ENCODE measurements at regions not wholly inside any gene's neighbourhood (a gene's known extent, or its start where the extent isn't known, plus 50 kb on each side); places are given as distances from the start of the nearest gene placed in this dataset.

GRCh38 chr2:180520921-180521581 lies 459.4 kb upstream of the UBE2E3 start:
- 0% methylated on average over 1 of the region's 4 CpGs for WGBS (ENCODE audit: insufficient coverage, low lambda C conversion rate)
- H3K9me3 ChIP-seq (ENCODE audit: control insufficient read depth, low read depth, low read length) = no peaks in the 10 kb centered on the region
- DNase-seq = no peak

DNA sequence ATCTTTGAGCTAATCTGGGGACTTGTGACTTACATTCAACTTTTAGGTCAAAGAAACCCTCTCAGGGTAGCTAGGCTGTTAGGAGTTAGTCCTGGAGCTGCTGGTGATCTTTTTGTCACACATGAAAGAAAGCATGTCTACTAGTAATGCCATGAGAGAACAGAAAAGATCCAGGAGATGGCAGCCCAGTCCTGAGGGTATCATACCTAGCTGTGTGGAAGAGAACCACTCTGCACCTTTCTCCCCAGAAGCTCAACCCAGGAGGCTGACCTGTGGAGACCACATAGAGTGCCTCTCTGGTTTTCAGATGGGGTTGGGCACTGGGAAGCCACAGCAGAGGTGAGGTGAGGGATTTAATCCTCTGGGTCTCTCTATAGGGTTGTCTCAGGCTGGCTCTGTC lies 460.2 kb upstream of the UBE2E3 start:
- H3K4me1 ChIP-seq (ENCODE audit: control insufficient read depth, insufficient read depth, low read length) = no peaks in the 10 kb centered on the region
- no peak overlapping the region for H3K27ac ChIP-seq (ENCODE audit: low read length)
- DNase-seq = peak in 1 of 2 donors; percentile 7
- no peaks in the 10 kb centered on the region for H3K27me3 ChIP-seq (ENCODE audit: control insufficient read depth, insufficient read depth, low read length)
- no peaks in the 10 kb centered on the region for H3K9me3 ChIP-seq (ENCODE audit: control insufficient read depth, low read depth, low read length)
- H3K36me3 ChIP-seq (ENCODE audit: control insufficient read depth, insufficient read depth, low read length) = no peaks in the 10 kb centered on the region
- H3K4me3 ChIP-seq (ENCODE audit: low read length) = no peak overlapping the region

More at GRCh38 chr2:180520921-180521581, 459.4 kb upstream of the UBE2E3 start:
- Histone ChIP-seq H3K4me1 (ENCODE audit: control insufficient read depth, insufficient read depth, low read length) (no peaks in the 10 kb centered on the region), H3K27ac (ENCODE audit: low read length) (no peak overlapping the region), H3K4me3 (ENCODE audit: low read length) (no peak overlapping the region), H3K36me3 (ENCODE audit: control insufficient read depth, insufficient read depth, low read length) (no peaks in the 10 kb centered on the region), H3K27me3 (ENCODE audit: control insufficient read depth, insufficient read depth, low read length) (no peaks in the 10 kb centered on the region)

GRCh38 chr2:180519276-180519675 lies 461.1 kb upstream of the UBE2E3 start:
- DNase-seq = no peak
- no peaks in the 10 kb centered on the region for H3K27me3 ChIP-seq (ENCODE audit: control insufficient read depth, insufficient read depth, low read length)
- no peak overlapping the region for H3K4me3 ChIP-seq (ENCODE audit: low read length)
- no peak overlapping the region for H3K27ac ChIP-seq (ENCODE audit: low read length)
- no peaks in the 10 kb centered on the region for H3K4me1 ChIP-seq (ENCODE audit: control insufficient read depth, insufficient read depth, low read length)
- H3K36me3 ChIP-seq (ENCODE audit: control insufficient read depth, insufficient read depth, low read length) = no peaks in the 10 kb centered on the region
- no peaks in the 10 kb centered on the region for H3K9me3 ChIP-seq (ENCODE audit: control insufficient read depth, low read depth, low read length)

GRCh38 chr2:180516232-180516631 lies 464.2 kb upstream of the UBE2E3 start:
- WGBS (ENCODE audit: insufficient coverage, low lambda C conversion rate) = no CpG with 5 or more reads among the region's 2 CpGs

GRCh38 chr2:180513389-180513788 lies 467.0 kb upstream of the UBE2E3 start:
- WGBS (ENCODE audit: insufficient coverage, low lambda C conversion rate) = no CpG with 5 or more reads among the region's 1 CpG
- Histone ChIP-seq H3K27me3 (ENCODE audit: control insufficient read depth, insufficient read depth, low read length) (no peaks in the 10 kb centered on the region), H3K27ac (ENCODE audit: low read length) (no peak overlapping the region)

More at GRCh38 chr2:180516232-180516631, 464.2 kb upstream of the UBE2E3 start:
- no peaks in the 10 kb centered on the region for H3K4me1 ChIP-seq (ENCODE audit: control insufficient read depth, insufficient read depth, low read length)
- H3K27ac ChIP-seq (ENCODE audit: low read length) = no peak overlapping the region
- H3K4me3 ChIP-seq (ENCODE audit: low read length) = no peak overlapping the region
- H3K27me3 ChIP-seq (ENCODE audit: control insufficient read depth, insufficient read depth, low read length) = no peaks in the 10 kb centered on the region
- H3K36me3 ChIP-seq (ENCODE audit: control insufficient read depth, insufficient read depth, low read length) = no peaks in the 10 kb centered on the region
- DNase-seq = no peak
- H3K9me3 ChIP-seq (ENCODE audit: control insufficient read depth, low read depth, low read length) = no peaks in the 10 kb centered on the region

GRCh38 chr2:180508458-180508857 lies 471.9 kb upstream of the UBE2E3 start:
- Histone ChIP-seq H3K27me3 (ENCODE audit: control insufficient read depth, insufficient read depth, low read length) (no peaks in the 10 kb centered on the region), H3K9me3 (ENCODE audit: control insufficient read depth, low read depth, low read length) (no peaks in the 10 kb centered on the region), H3K4me1 (ENCODE audit: control insufficient read depth, insufficient read depth, low read length) (no peaks in the 10 kb centered on the region), H3K4me3 (ENCODE audit: low read length) (no peak overlapping the region), H3K27ac (ENCODE audit: low read length) (no peak overlapping the region), H3K36me3 (ENCODE audit: control insufficient read depth, insufficient read depth, low read length) (no peaks in the 10 kb centered on the region)
- no peak for DNase-seq
- no CpG with 5 or more reads among the region's 2 CpGs for WGBS (ENCODE audit: insufficient coverage, low lambda C conversion rate)

More at GRCh38 chr2:180513389-180513788, 467.0 kb upstream of the UBE2E3 start:
- DNase-seq = no peak
- no peaks in the 10 kb centered on the region for H3K9me3 ChIP-seq (ENCODE audit: control insufficient read depth, low read depth, low read length)
- no peaks in the 10 kb centered on the region for H3K36me3 ChIP-seq (ENCODE audit: control insufficient read depth, insufficient read depth, low read length)
- no peaks in the 10 kb centered on the region for H3K4me1 ChIP-seq (ENCODE audit: control insufficient read depth, insufficient read depth, low read length)
- no peak overlapping the region for H3K4me3 ChIP-seq (ENCODE audit: low read length)

- H3K36me3 ChIP-seq (ENCODE audit: control insufficient read depth, insufficient read depth, low read length) = no peaks in the 10 kb centered on the region
- no peak overlapping the region for H3K27ac ChIP-seq (ENCODE audit: low read length)
- no peaks in the 10 kb centered on the region for H3K27me3 ChIP-seq (ENCODE audit: control insufficient read depth, insufficient read depth, low read length)
- no peaks in the 10 kb centered on the region for H3K9me3 ChIP-seq (ENCODE audit: control insufficient read depth, low read depth, low read length)
- DNase-seq = no peak
- no peaks in the 10 kb centered on the region for H3K4me1 ChIP-seq (ENCODE audit: control insufficient read depth, insufficient read depth, low read length)
- 80% methylated on average over 1 of the region's 2 CpGs for WGBS (ENCODE audit: insufficient coverage, low lambda C conversion rate)
- no peak overlapping the region for H3K4me3 ChIP-seq (ENCODE audit: low read length)
Measured at GRCh38 chr2:180507028-180507427, 473.4 kb upstream of the UBE2E3 start.

DNA sequence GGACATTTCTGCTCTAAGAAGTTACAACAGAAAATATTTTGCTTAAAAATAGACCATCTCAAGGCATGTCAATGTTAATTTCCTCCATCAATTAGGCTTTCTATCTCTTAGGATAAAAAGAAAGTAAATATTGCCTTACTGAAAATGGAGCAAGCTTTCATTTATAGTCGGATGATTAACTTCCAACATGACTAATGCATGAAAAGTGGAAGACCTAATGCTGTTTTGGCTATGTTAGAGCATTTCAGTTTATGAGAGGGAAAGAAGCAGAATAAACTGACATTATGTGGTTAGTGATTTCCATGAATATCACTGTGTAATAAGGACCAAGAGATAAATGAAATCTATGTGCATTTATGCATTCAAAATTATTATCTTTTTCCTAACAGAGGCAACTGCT lies 475.2 kb upstream of the UBE2E3 start:
- WGBS (ENCODE audit: insufficient coverage, low lambda C conversion rate) = 40% methylated on average over 1 of the region's 1 CpG
- no peaks in the 10 kb centered on the region for H3K27me3 ChIP-seq (ENCODE audit: control insufficient read depth, insufficient read depth, low read length)
- no peak overlapping the region for H3K27ac ChIP-seq (ENCODE audit: low read length)
- no peaks in the 10 kb centered on the region for H3K36me3 ChIP-seq (ENCODE audit: control insufficient read depth, insufficient read depth, low read length)
- no peaks in the 10 kb centered on the region for H3K9me3 ChIP-seq (ENCODE audit: control insufficient read depth, low read depth, low read length)
- H3K4me3 ChIP-seq (ENCODE audit: low read length) = no peak overlapping the region
- H3K4me1 ChIP-seq (ENCODE audit: control insufficient read depth, insufficient read depth, low read length) = no peaks in the 10 kb centered on the region
- DNase-seq = no peak

GRCh38 chr2:180497621-180498152 lies 482.7 kb upstream of the UBE2E3 start:
- WGBS (ENCODE audit: insufficient coverage, low lambda C conversion rate) = no CpG with 5 or more reads among the region's 1 CpG
- H3K27me3 ChIP-seq (ENCODE audit: control insufficient read depth, insufficient read depth, low read length) = no peaks in the 10 kb centered on the region
- H3K4me1 ChIP-seq (ENCODE audit: control insufficient read depth, insufficient read depth, low read length) = no peaks in the 10 kb centered on the region
- H3K9me3 ChIP-seq (ENCODE audit: control insufficient read depth, low read depth, low read length) = no peaks in the 10 kb centered on the region
- H3K27ac ChIP-seq (ENCODE audit: low read length) = no peak overlapping the region
- no peaks in the 10 kb centered on the region for H3K36me3 ChIP-seq (ENCODE audit: control insufficient read depth, insufficient read depth, low read length)
- DNase-seq = no peak
- H3K4me3 ChIP-seq (ENCODE audit: low read length) = no peak overlapping the region

DNA sequence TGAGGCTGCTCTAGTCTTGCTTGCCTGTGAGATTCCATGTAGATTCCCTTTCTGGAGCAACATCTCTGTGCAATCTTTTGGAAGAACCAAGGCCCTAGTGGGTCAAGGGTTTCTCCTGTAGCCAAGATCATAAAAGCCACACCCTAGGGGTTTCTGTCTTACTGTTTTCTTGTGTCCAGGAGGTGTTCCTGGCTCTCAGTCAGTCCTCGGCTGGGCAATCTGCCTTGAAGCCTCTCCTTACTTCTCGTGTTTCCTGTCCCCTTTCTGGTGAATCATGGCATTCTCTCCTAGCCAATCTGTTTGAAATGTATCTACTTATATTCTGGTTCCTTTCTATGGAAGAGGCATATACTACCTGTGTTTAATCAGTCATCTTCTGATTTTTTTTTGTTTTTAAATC lies 484.8 kb upstream of the UBE2E3 start:
- H3K27ac ChIP-seq (ENCODE audit: low read length) = no peak overlapping the region
- H3K36me3 ChIP-seq (ENCODE audit: control insufficient read depth, insufficient read depth, low read length) = no peaks in the 10 kb centered on the region
- H3K4me3 ChIP-seq (ENCODE audit: low read length) = no peak overlapping the region
- WGBS (ENCODE audit: insufficient coverage, low lambda C conversion rate) = 62% methylated on average over 2 of the region's 2 CpGs
- H3K4me1 ChIP-seq (ENCODE audit: control insufficient read depth, insufficient read depth, low read length) = no peaks in the 10 kb centered on the region
- H3K27me3 ChIP-seq (ENCODE audit: control insufficient read depth, insufficient read depth, low read length) = no peaks in the 10 kb centered on the region
- H3K9me3 ChIP-seq (ENCODE audit: control insufficient read depth, low read depth, low read length) = no peaks in the 10 kb centered on the region
- DNase-seq = no peak

DNA sequence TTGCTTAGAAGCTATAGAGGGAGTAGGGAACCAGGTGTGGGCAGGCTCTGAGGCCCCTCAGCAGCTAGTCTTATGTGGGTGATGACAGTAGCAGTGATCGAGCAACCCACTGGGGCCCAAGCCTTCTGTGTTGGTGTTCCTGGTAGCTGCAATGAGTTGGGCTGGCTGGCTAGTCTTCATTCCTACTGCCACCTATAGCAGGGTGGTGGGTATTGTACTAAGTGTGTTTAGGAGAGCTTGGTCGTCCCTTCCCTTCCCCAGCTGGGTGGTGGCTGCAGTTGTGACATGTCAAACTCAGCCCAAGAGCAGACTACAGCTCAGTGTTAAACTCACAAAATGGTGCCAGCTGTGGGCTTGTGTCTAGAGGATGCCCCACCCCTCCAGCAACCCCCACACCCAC lies 486.1 kb upstream of the UBE2E3 start:
- WGBS (ENCODE audit: insufficient coverage, low lambda C conversion rate) = no CpG with 5 or more reads among the region's 2 CpGs
- no peaks in the 10 kb centered on the region for H3K36me3 ChIP-seq (ENCODE audit: control insufficient read depth, insufficient read depth, low read length)
- DNase-seq = no peak
- no peak overlapping the region for H3K4me3 ChIP-seq (ENCODE audit: low read length)
- no peaks in the 10 kb centered on the region for H3K4me1 ChIP-seq (ENCODE audit: control insufficient read depth, insufficient read depth, low read length)
- H3K27ac ChIP-seq (ENCODE audit: low read length) = no peak overlapping the region
- no peaks in the 10 kb centered on the region for H3K27me3 ChIP-seq (ENCODE audit: control insufficient read depth, insufficient read depth, low read length)
- H3K9me3 ChIP-seq (ENCODE audit: control insufficient read depth, low read depth, low read length) = no peaks in the 10 kb centered on the region

All from large intestine (tissue), 3 donors.